Fibroblast of lung (primary cell): ENCODE measurements at regions not wholly inside any gene's neighbourhood (a gene's known extent, or its start where the extent isn't known, plus 50 kb on each side); places are given as distances from the start of the nearest gene placed in this dataset.

ENCODE experiments used
- CTCF ChIP-seq, 2 donors: IDR thresholded peaks in 1 of 2; conservative IDR thresholded peaks in 1 of 2; 1 replicate in 1 of 2; 2 replicates in 1 of 2; pipeline ENCODE4 v1.5.1; 2011 to 2012; ENCODE audit warnings: low read length in 2 of 2, control low read depth in 1 of 2, inconsistent platforms in 1 of 2, low read depth in 1 of 2, mild to moderate bottlenecking in 1 of 2
- EZH2 ChIP-seq: IDR thresholded peaks from 2 replicates; pipeline ENCODE4 v1.5.1; 2012; ENCODE audit warnings: low read length, control low read depth, mild to moderate bottlenecking; ENCODE audit errors: missing control alignments

- TF ChIP-seq CTCF (conservative IDR thresholded peaks at IDR 0.05 in 1 of 2, IDR thresholded peaks at IDR 0.05 in 1 of 2; ENCODE audit: low read depth in 1 of 2, low read length in 2 of 2) (no peak), EZH2 (no peak)
Observed at GRCh38 chrX:128870361-128870760, 652.9 kb downstream of the SMARCA1 start.
